NOMO-1 (cell line): ENCODE measurements at regions not wholly inside any gene's neighbourhood (a gene's known extent, or its start where the extent isn't known, plus 50 kb on each side); places are given as distances from the start of the nearest gene placed in this dataset.
A peak's percentile ranks its signal among the peaks of the same experiment; 100 is the strongest.

ENCODE experiments used
- DNase-seq, 2 experiments: peaks; one replicate each; lab custom pipeline; 2025; ENCODE audit not compliant: unreplicated experiment in 2 of 2; lab: John Stamatoyannopoulos, UW

- no peak for DNase-seq
These were observed 359.8 kb upstream of the KLF6 start for GRCh38 chr10:4144817-4145216.

GRCh38 chr10:4141471-4141870, 356.5 kb upstream of the KLF6 start:
- DNase-seq, result no peak

GRCh38 chr10:4138146-4138721, 353.2 kb upstream of the KLF6 start:
- DNase-seq, result no peak

GRCh38 chr10:4137299-4137698, 352.3 kb upstream of the KLF6 start:
- DNase-seq, result no peak

GRCh38 chr10:4136121-4136520, 351.1 kb upstream of the KLF6 start:
- peak; percentile 49 to 88 for DNase-seq

GRCh38 chr10:4132216-4132556, 347.2 kb upstream of the KLF6 start:
- DNase-seq, result no peak

GRCh38 chr10:4131407-4132215, 346.6 kb upstream of the KLF6 start:
- peak; percentile 77 to 93 for DNase-seq

- peak; percentile 47 to 70 for DNase-seq
These were observed 345.7 kb upstream of the KLF6 start for GRCh38 chr10:4130685-4131084.

- DNase-seq, result no peak
These were observed 345.0 kb upstream of the KLF6 start for GRCh38 chr10:4129866-4130477.

- peak; percentile 59 to 93 for DNase-seq
These were observed 342.7 kb upstream of the KLF6 start for GRCh38 chr10:4127518-4128315.

- DNase-seq, result no peak
These were observed 340.8 kb upstream of the KLF6 start for GRCh38 chr10:4125776-4126175.

- peak in 1 of 2 experiments; percentile 6 for DNase-seq
These were observed 336.7 kb upstream of the KLF6 start for GRCh38 chr10:4121502-4122380.

- no peak for DNase-seq
These were observed 335.3 kb upstream of the KLF6 start for GRCh38 chr10:4120096-4120853.

- DNase-seq, result no peak
These were observed 334.1 kb upstream of the KLF6 start for GRCh38 chr10:4119107-4119506.

GRCh38 chr10:4117604-4118003, 332.6 kb upstream of the KLF6 start:
- no peak for DNase-seq

- DNase-seq, result no peak
These were observed 326.6 kb upstream of the KLF6 start for GRCh38 chr10:4111643-4112042.

GRCh38 chr10:4109469-4109868, 324.5 kb upstream of the KLF6 start:
- no peak for DNase-seq

- no peak for DNase-seq
These were observed 323.7 kb upstream of the KLF6 start for GRCh38 chr10:4108693-4109092.

GRCh38 chr10:4107285-4107851, 322.4 kb upstream of the KLF6 start:
- DNase-seq, result peak; percentile 84 to 97
